ENCODE measurements at regions not wholly inside any gene's neighbourhood (a gene's known extent, or its start where the extent isn't known, plus 50 kb on each side); places are given as distances from the start of the nearest gene placed in this dataset.

GRCh38 chr5:61779743-61780142 is 447.7 kb downstream of the ZSWIM6 start:
- no peak for DNase-seq (ENCODE audit: low read depth)
- no peak overlapping the region for H3K4me3 ChIP-seq (ENCODE audit: low read depth, low read length)
- TF ChIP-seq, protein P1, sequence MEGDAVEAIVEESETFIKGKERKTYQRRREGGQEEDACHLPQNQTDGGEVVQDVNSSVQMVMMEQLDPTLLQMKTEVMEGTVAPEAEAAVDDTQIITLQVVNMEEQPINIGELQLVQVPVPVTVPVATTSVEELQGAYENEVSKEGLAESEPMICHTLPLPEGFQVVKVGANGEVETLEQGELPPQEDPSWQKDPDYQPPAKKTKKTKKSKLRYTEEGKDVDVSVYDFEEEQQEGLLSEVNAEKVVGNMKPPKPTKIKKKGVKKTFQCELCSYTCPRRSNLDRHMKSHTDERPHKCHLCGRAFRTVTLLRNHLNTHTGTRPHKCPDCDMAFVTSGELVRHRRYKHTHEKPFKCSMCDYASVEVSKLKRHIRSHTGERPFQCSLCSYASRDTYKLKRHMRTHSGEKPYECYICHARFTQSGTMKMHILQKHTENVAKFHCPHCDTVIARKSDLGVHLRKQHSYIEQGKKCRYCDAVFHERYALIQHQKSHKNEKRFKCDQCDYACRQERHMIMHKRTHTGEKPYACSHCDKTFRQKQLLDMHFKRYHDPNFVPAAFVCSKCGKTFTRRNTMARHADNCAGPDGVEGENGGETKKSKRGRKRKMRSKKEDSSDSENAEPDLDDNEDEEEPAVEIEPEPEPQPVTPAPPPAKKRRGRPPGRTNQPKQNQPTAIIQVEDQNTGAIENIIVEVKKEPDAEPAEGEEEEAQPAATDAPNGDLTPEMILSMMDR (IDR thresholded peaks at IDR 0.05; ENCODE audit: control insufficient read depth, extremely low read depth, insufficient read depth): no peak

DNA sequence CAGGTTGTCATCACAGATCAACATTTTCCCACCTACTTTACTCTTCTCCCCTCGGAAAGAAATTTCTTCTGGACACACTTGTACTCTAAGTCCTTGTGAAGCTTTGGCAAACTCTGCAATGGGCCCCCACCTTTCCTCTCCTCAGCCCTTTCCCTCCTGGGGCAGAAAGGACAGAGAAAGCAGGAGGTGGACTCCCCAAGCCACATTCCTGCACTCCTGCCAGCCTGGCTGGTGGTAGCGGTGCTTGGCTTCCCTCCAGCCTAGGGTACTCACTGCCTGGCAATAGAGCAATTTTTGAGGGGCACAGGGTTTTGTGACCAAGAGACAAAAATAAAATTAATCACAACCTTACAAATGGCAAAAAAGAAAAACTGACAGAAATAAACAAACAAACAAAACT is 451.4 kb downstream of the ZSWIM6 start:
- TF ChIP-seq, protein P1 (IDR thresholded peaks at IDR 0.05; ENCODE audit: control insufficient read depth, extremely low read depth, insufficient read depth): no peak
- no peak for DNase-seq (ENCODE audit: low read depth)
- H3K4me3 ChIP-seq (ENCODE audit: low read depth, low read length): no peak overlapping the region

- no peak overlapping the region for H3K4me3 ChIP-seq (ENCODE audit: low read depth, low read length)
- TF ChIP-seq, protein P1 (IDR thresholded peaks at IDR 0.05; ENCODE audit: control insufficient read depth, extremely low read depth, insufficient read depth): no peak
- no peak for DNase-seq (ENCODE audit: low read depth)
Measured at GRCh38 chr5:61784341-61784740, 452.3 kb downstream of the ZSWIM6 start.

DNA sequence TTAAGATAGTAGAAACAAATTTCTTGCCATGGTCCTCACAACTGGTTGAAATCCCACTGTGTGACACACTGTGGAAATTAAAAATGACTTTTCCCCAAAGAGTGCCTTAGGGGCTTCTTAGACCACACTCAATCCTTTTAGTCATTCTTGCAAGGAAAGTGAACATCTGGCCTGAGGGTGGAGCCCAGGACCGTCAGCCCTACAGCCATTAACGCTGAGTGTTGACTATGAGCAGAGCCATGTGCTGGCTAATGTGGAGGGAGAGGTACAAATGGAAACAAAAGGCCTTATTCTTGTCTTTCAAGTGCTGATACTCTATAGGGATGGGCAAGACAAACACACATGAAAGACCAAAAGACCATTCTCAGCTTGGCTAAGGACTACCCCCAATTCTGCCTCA is 456.5 kb downstream of the ZSWIM6 start:
- TF ChIP-seq, protein P1 (IDR thresholded peaks at IDR 0.05; ENCODE audit: control insufficient read depth, extremely low read depth, insufficient read depth): no peak
- no peak overlapping the region for H3K4me3 ChIP-seq (ENCODE audit: low read depth, low read length)
- DNase-seq (ENCODE audit: low read depth): no peak

GRCh38 chr5:61790007-61790406 is 457.9 kb downstream of the ZSWIM6 start:
- TF ChIP-seq, protein P1 (IDR thresholded peaks at IDR 0.05; ENCODE audit: control insufficient read depth, extremely low read depth, insufficient read depth): no peak
- no peak for DNase-seq (ENCODE audit: low read depth)
- no peak overlapping the region for H3K4me3 ChIP-seq (ENCODE audit: low read depth, low read length)

- no peak overlapping the region for H3K4me3 ChIP-seq (ENCODE audit: low read depth, low read length)
- no peak for DNase-seq (ENCODE audit: low read depth)
- TF ChIP-seq, protein P1 (IDR thresholded peaks at IDR 0.05; ENCODE audit: control insufficient read depth, extremely low read depth, insufficient read depth): no peak
Measured at GRCh38 chr5:61790678-61791077, 458.6 kb downstream of the ZSWIM6 start.

- H3K4me3 ChIP-seq (ENCODE audit: low read depth, low read length): no peak overlapping the region
- DNase-seq (ENCODE audit: low read depth): no peak
- TF ChIP-seq, protein P1 (IDR thresholded peaks at IDR 0.05; ENCODE audit: control insufficient read depth, extremely low read depth, insufficient read depth): no peak
Measured at GRCh38 chr5:61796773-61797172, 464.7 kb downstream of the ZSWIM6 start.

All from LNCaP clone FGC (cell line).